RPMI8226 (cell line): ENCODE measurements at regions not wholly inside any gene's neighbourhood (a gene's known extent, or its start where the extent isn't known, plus 50 kb on each side); places are given as distances from the start of the nearest gene placed in this dataset.

Experiments
- DNase-seq: peaks from one replicate; pipeline ENCODE4 v3.0.0-alpha.2; 2015

GRCh38 chr6:44682987-44683779 lies 295.7 kb downstream of the CDC5L start:
- DNase-seq = no peak

GRCh38 chr6:44685213-44685612 lies 297.7 kb downstream of the CDC5L start:
- DNase-seq = no peak

GRCh38 chr6:44696099-44696498 lies 308.6 kb downstream of the CDC5L start:
- DNase-seq = no peak

- DNase-seq = no peak
Observed at GRCh38 chr6:44696686-44697085, 309.2 kb downstream of the CDC5L start.

- DNase-seq = no peak
Observed at GRCh38 chr6:44697327-44697726, 309.8 kb downstream of the CDC5L start.

- DNase-seq = no peak
Observed at GRCh38 chr6:44698602-44699001, 311.1 kb downstream of the CDC5L start.

- no peak for DNase-seq
Observed at GRCh38 chr6:44699082-44699481, 311.6 kb downstream of the CDC5L start.

GRCh38 chr6:44699851-44700250 lies 312.3 kb downstream of the CDC5L start:
- DNase-seq = no peak

GRCh38 chr6:44700422-44700821 lies 312.9 kb downstream of the CDC5L start:
- DNase-seq = no peak

GRCh38 chr6:44701038-44701636 lies 313.6 kb downstream of the CDC5L start:
- DNase-seq = no peak

GRCh38 chr6:44701637-44702101 lies 314.2 kb downstream of the CDC5L start:
- no peak for DNase-seq

- DNase-seq = no peak
Observed at GRCh38 chr6:44702292-44702691, 314.8 kb downstream of the CDC5L start.

- no peak for DNase-seq
Observed at GRCh38 chr6:44704240-44705150, 317.0 kb downstream of the CDC5L start.

- no peak for DNase-seq
Observed at GRCh38 chr6:44705596-44705995, 318.1 kb downstream of the CDC5L start.

- DNase-seq = no peak
Observed at GRCh38 chr6:44706011-44706410, 318.5 kb downstream of the CDC5L start.

- DNase-seq = no peak
Observed at GRCh38 chr6:44708208-44708607, 320.7 kb downstream of the CDC5L start.

GRCh38 chr6:44712353-44713111 lies 325.0 kb downstream of the CDC5L start:
- DNase-seq = no peak

- no peak for DNase-seq
Observed at GRCh38 chr6:44715188-44715587, 327.7 kb downstream of the CDC5L start.

- DNase-seq = no peak
Observed at GRCh38 chr6:44715925-44716324, 328.4 kb downstream of the CDC5L start.

- DNase-seq = no peak
Observed at GRCh38 chr6:44717431-44717830, 329.9 kb downstream of the CDC5L start.

- no peak for DNase-seq
Observed at GRCh38 chr6:44721954-44722578, 334.6 kb downstream of the CDC5L start.

- no peak for DNase-seq
Observed at GRCh38 chr6:44722736-44723135, 335.2 kb downstream of the CDC5L start.
